Muscle layer of duodenum (tissue), 2 donors: ENCODE measurements at regions not wholly inside any gene's neighbourhood (a gene's known extent, or its start where the extent isn't known, plus 50 kb on each side); places are given as distances from the start of the nearest gene placed in this dataset.

Experiments
- H3K27ac ChIP-seq: one replicate; pipeline ENCODE4 v1.7.0; 2013; ENCODE audit warnings: mild to moderate bottlenecking, low read length
- H3K27me3 ChIP-seq: one replicate; pipeline ENCODE4 v1.7.0; 2013; ENCODE audit warnings: low read depth, mild to moderate bottlenecking, control low read depth, low read length
- H3K36me3 ChIP-seq, 2 donors: one replicate each; pipeline ENCODE4 v1.7.0; 2013; ENCODE audit warnings: low read length in 2 of 2, control low read depth in 1 of 2, mild to moderate bottlenecking in 1 of 2; ENCODE audit not compliant: insufficient read depth in 2 of 2, control insufficient read depth in 1 of 2
- H3K4me1 ChIP-seq, 2 donors: one replicate each; pipeline ENCODE4 v1.7.0; 2013; ENCODE audit warnings: low read length in 2 of 2, mild to moderate bottlenecking in 2 of 2, control low read depth in 1 of 2, moderate library complexity in 1 of 2; ENCODE audit not compliant: insufficient read depth in 2 of 2, control insufficient read depth in 1 of 2
- H3K4me3 ChIP-seq, 2 donors: one replicate each; pipeline ENCODE4 v1.7.0; 2013; ENCODE audit warnings: low read length in 2 of 2, low read depth in 1 of 2, mild to moderate bottlenecking in 1 of 2
- H3K9me3 ChIP-seq, 2 donors: one replicate each; pipeline ENCODE4 v1.7.0; 2013; ENCODE audit warnings: low read length in 2 of 2, control low read depth in 1 of 2, mild to moderate bottlenecking in 1 of 2; ENCODE audit not compliant: control insufficient read depth in 1 of 2
- donor health status: healthy.

DNA sequence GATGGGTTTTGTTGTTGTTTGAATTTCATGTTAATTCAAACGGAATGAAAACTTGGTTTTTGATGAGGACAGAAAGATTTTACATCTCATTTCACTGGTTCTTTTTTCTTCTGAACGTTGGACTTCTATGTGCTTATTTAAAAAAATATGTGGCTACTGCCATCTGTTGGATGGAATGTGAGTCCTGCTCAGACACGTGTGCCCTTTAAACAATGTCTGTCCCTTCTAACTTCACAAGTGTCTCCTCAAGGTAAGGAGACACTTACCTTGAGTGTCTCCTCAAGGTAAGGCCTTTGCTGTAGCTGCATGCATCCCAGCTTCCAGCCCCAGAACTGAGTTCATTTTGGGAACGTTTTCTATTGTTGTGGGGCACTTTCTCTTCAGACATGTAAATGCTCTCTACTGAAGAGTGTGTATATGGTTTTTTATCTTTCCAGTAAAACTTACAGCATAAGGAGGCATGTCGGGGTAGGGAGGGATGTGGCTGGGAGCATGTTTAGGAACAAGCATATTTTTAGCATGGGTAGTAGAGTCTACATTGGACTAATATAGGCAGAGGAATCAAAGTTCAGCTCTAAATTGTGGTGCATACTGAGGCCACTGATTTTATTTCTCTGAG is 63.1 kb upstream of the UBE3A start:
- Histone ChIP-seq H3K27me3 (no peaks in the 10 kb centered on the region), H3K9me3 (no peaks in the 10 kb centered on the region), H3K4me1 (no peaks in the 10 kb centered on the region), H3K4me3 (no peak overlapping the region), H3K27ac (no peak overlapping the region), H3K36me3 (no peaks in the 10 kb centered on the region)

DNA sequence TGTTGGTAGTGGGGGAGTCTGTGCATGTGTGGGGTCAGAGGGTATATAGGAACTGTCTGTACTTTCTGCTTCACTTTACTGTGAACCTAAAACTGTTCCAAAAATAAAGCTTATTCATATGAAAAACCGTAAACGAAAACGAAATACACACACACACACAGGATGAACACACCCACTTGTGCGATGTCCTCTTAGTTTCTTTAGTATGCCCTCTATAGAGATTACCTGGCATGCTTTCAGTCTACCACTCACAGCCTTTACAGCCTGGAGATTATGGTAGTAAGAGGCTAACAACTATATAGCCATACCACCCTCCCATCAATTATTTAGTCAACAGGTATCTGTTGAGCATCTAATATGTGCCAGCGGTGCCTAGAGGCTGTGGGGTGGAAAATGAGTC is 60.0 kb upstream of the UBE3A start:
- peaks cover 0 to 2% of the 10 kb centered on the region in 2 donors for H3K9me3 ChIP-seq
- H3K36me3 ChIP-seq: no peaks in the 10 kb centered on the region
- H3K4me3 ChIP-seq: no peak overlapping the region
- H3K4me1 ChIP-seq: no peaks in the 10 kb centered on the region
- H3K27me3 ChIP-seq: no peaks in the 10 kb centered on the region
- no peak overlapping the region for H3K27ac ChIP-seq

DNA sequence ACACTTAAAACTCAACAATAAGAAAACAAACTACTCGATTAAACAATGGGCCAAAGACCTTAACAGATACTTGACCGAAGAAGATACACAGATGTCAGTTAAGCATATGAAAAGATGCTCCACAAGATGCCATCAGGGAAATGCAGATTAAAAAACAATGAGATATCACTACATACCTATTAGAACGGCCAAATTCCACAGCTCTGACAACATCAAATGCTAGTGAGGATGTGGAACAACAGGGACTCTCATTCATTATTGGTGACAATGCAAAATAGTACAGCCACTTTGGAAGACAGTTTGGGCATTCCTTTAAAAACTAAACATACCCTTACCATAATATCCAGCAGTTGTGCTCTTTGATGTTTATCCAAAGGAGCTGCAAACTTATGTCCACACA is 59.1 kb upstream of the UBE3A start:
- no peak overlapping the region for H3K27ac ChIP-seq
- H3K36me3 ChIP-seq: no peaks in the 10 kb centered on the region
- no peak overlapping the region for H3K4me3 ChIP-seq
- no peaks in the 10 kb centered on the region for H3K27me3 ChIP-seq
- peaks cover 0 to 2% of the 10 kb centered on the region in 2 donors for H3K9me3 ChIP-seq
- no peaks in the 10 kb centered on the region for H3K4me1 ChIP-seq

DNA sequence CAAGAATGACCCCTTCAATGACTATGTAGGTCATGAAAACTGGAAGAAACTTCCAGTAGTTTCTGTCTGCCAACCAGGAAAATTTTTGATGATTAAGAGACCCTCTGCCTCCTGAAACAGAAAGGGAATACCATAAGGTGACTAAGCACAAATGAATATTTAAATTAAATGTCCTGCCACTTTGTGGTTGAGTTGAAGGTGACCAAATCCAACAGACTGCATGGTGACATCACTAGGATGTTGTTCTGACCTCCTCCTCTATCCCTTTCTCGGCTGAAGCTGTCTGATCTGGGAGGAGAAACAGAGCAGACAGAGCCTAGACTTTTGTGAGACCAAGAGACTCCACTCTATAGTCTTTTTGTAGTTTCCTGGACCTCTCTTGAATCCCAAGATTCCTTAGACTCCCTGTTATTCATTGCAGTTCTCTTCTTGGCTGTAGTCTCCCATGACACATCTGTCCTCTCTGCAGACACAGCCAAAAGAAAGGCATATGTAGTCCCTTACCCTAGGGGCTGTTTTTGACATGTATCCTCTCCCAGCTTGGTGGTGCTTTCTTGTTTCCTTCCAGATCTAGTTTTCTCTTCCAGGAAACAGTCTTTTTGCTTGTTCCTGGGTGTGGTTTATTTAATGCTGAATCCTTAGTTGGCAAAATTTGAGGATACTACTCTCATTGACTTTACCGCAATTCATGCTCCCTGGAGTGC is 55.2 kb upstream of the UBE3A start:
- Histone ChIP-seq H3K27ac (no peak overlapping the region), H3K36me3 (no peaks in the 10 kb centered on the region), H3K4me3 (no peak overlapping the region), H3K9me3 (peaks cover 2 to 14% of the 10 kb centered on the region in 2 donors), H3K27me3 (no peaks in the 10 kb centered on the region), H3K4me1 (no peaks in the 10 kb centered on the region)

DNA sequence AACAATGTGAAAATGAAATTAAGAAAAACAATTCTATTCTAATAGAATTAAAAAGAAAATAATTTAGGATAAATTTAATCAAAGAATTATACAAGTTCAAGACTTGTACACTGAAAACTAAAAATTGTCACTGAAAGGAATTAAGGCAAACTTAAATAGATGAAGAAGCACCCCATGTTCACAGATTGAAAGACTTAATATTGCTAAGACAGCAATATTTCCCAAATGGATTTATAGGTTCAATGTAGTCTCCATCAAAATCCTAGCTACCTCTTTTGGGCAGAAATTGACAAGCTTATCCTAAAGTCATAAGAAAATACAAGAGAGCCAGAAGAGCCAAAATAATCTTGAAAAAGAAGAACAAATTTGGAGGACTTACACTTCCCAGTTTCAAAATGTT is 53.5 kb upstream of the UBE3A start:
- H3K9me3 ChIP-seq: peaks cover 2 to 14% of the 10 kb centered on the region in 2 donors
- no peaks in the 10 kb centered on the region for H3K27me3 ChIP-seq
- H3K4me1 ChIP-seq: no peaks in the 10 kb centered on the region
- H3K36me3 ChIP-seq: no peaks in the 10 kb centered on the region
- H3K4me3 ChIP-seq: no peak overlapping the region
- H3K27ac ChIP-seq: no peak overlapping the region
